GM18868 (cell line): ENCODE measurements at regions not wholly inside any gene's neighbourhood (a gene's known extent, or its start where the extent isn't known, plus 50 kb on each side); places are given as distances from the start of the nearest gene placed in this dataset.

Source experiments
- ATAC-seq: cut with Tn5 transposase; IDR thresholded peaks from one replicate; pipeline ENCODE4 v1.9.1; 2021; ENCODE audit warnings: mild to moderate bottlenecking, moderate library complexity; ENCODE audit not compliant: unreplicated experiment

GRCh38 chr9:79173932-79174331 is 397.8 kb upstream of the TLE4 start:
- no peak for ATAC-seq

GRCh38 chr9:79176014-79176697 is 395.6 kb upstream of the TLE4 start:
- no peak for ATAC-seq

GRCh38 chr9:79184831-79185230 is 386.9 kb upstream of the TLE4 start:
- ATAC-seq = no peak

- ATAC-seq = no peak
These were observed 385.9 kb upstream of the TLE4 start for GRCh38 chr9:79185866-79186265.

GRCh38 chr9:79189511-79189924 is 382.2 kb upstream of the TLE4 start:
- no peak for ATAC-seq

GRCh38 chr9:79193001-79193400 is 378.8 kb upstream of the TLE4 start:
- no peak for ATAC-seq

GRCh38 chr9:79193501-79194223 is 378.1 kb upstream of the TLE4 start:
- ATAC-seq = no peak

- no peak for ATAC-seq
These were observed 375.9 kb upstream of the TLE4 start for GRCh38 chr9:79195879-79196278.

- ATAC-seq = no peak
These were observed 375.2 kb upstream of the TLE4 start for GRCh38 chr9:79196606-79197005.

- ATAC-seq = no peak
These were observed 371.4 kb upstream of the TLE4 start for GRCh38 chr9:79200336-79200735.

GRCh38 chr9:79201636-79202035 is 370.1 kb upstream of the TLE4 start:
- no peak for ATAC-seq

- no peak for ATAC-seq
These were observed 362.9 kb upstream of the TLE4 start for GRCh38 chr9:79208791-79209396.

- ATAC-seq = no peak
These were observed 361.1 kb upstream of the TLE4 start for GRCh38 chr9:79210541-79211243.

GRCh38 chr9:79213417-79214125 is 358.2 kb upstream of the TLE4 start:
- no peak for ATAC-seq

GRCh38 chr9:79215821-79216220 is 355.9 kb upstream of the TLE4 start:
- no peak for ATAC-seq

GRCh38 chr9:79220251-79220650 is 351.5 kb upstream of the TLE4 start:
- no peak for ATAC-seq

GRCh38 chr9:79220666-79221065 is 351.1 kb upstream of the TLE4 start:
- no peak for ATAC-seq

GRCh38 chr9:79221084-79221483 is 350.7 kb upstream of the TLE4 start:
- no peak for ATAC-seq

GRCh38 chr9:79222483-79222882 is 349.3 kb upstream of the TLE4 start:
- ATAC-seq = no peak

GRCh38 chr9:79224672-79225433 is 346.9 kb upstream of the TLE4 start:
- no peak for ATAC-seq
